Neural crest cell (in vitro differentiated cells): ENCODE measurements at regions not wholly inside any gene's neighbourhood (a gene's known extent, or its start where the extent isn't known, plus 50 kb on each side); places are given as distances from the start of the nearest gene placed in this dataset.

Source experiments
- DNase-seq: peaks from one replicate; pipeline ENCODE4 v3.0.0; 2021; ENCODE audit warnings: low read depth, mixed read lengths, low spot score
- H3K27ac Mint-ChIP-seq: one replicate; pipeline ENCODE4 v1.8.0; 2021; ENCODE audit warnings: mild to moderate bottlenecking, mixed read lengths; ENCODE audit not compliant: unreplicated experiment
- H3K27me3 Mint-ChIP-seq: 2 replicates; pipeline ENCODE4 v1.8.0; 2021; ENCODE audit warnings: low read depth, mild to moderate bottlenecking, mixed read lengths
- H3K36me3 Mint-ChIP-seq: 2 replicates; pipeline ENCODE4 v1.8.0; 2021; ENCODE audit warnings: low read depth, mild to moderate bottlenecking, mixed read lengths
- H3K4me1 Mint-ChIP-seq: 2 replicates; pipeline ENCODE4 v1.8.0; 2021; ENCODE audit warnings: mixed read lengths
- H3K4me3 Mint-ChIP-seq: one replicate; pipeline ENCODE4 v1.8.0; 2021; ENCODE audit warnings: mild to moderate bottlenecking, mixed read lengths
- H3K9me3 Mint-ChIP-seq: 2 replicates; pipeline ENCODE4 v1.8.0; 2021; ENCODE audit warnings: mixed read lengths
- CTCF ChIP-seq: fragments of 200-600 bp; sonication (generic); conservative IDR thresholded peaks from 2 replicates; pipeline ENCODE4 v1.5.0; 2021; ENCODE audit warnings: antibody characterized with exemption, mild to moderate bottlenecking

GRCh38 chr3:56956906-56957305 is 103.6 kb upstream of the SPATA12 start:
- DNase-seq = no peak
- TF ChIP-seq CTCF = no peak
- Mint-ChIP-seq H3K27me3 (no peaks in the 10 kb centered on the region), H3K27ac (no peak overlapping the region), H3K9me3 (no peaks in the 10 kb centered on the region), H3K36me3 (no peaks in the 10 kb centered on the region), H3K4me1 (peaks cover 8% of the 10 kb centered on the region), H3K4me3 (no peak overlapping the region)

GRCh38 chr3:56955492-56956111 is 104.9 kb upstream of the SPATA12 start:
- no peak for TF ChIP-seq CTCF
- no peaks in the 10 kb centered on the region for H3K9me3 Mint-ChIP-seq
- no peaks in the 10 kb centered on the region for H3K36me3 Mint-ChIP-seq

GRCh38 chr3:56954125-56954524 is 106.3 kb upstream of the SPATA12 start:
- Mint-ChIP-seq H3K4me1 (peaks cover 7% of the 10 kb centered on the region), H3K36me3 (no peaks in the 10 kb centered on the region), H3K27ac (no peak overlapping the region), H3K4me3 (no peak overlapping the region), H3K9me3 (no peaks in the 10 kb centered on the region), H3K27me3 (no peaks in the 10 kb centered on the region)
- DNase-seq = no peak
- no peak for TF ChIP-seq CTCF

More at GRCh38 chr3:56955492-56956111, 104.9 kb upstream of the SPATA12 start:
- H3K27me3 Mint-ChIP-seq = no peaks in the 10 kb centered on the region
- H3K27ac Mint-ChIP-seq = no peak overlapping the region
- H3K4me1 Mint-ChIP-seq = peaks cover 8% of the 10 kb centered on the region
- no peak for DNase-seq
- H3K4me3 Mint-ChIP-seq = no peak overlapping the region

GRCh38 chr3:56952846-56953245 is 107.6 kb upstream of the SPATA12 start:
- no peaks in the 10 kb centered on the region for H3K36me3 Mint-ChIP-seq
- DNase-seq = no peak
- H3K9me3 Mint-ChIP-seq = no peaks in the 10 kb centered on the region
- no peaks in the 10 kb centered on the region for H3K4me1 Mint-ChIP-seq
- no peaks in the 10 kb centered on the region for H3K27me3 Mint-ChIP-seq
- H3K4me3 Mint-ChIP-seq = no peak overlapping the region
- H3K27ac Mint-ChIP-seq = no peak overlapping the region
- TF ChIP-seq CTCF = no peak

- Mint-ChIP-seq H3K27me3 (no peaks in the 10 kb centered on the region), H3K27ac (no peak overlapping the region), H3K9me3 (no peaks in the 10 kb centered on the region), H3K4me1 (no peaks in the 10 kb centered on the region), H3K4me3 (no peak overlapping the region), H3K36me3 (no peaks in the 10 kb centered on the region)
- DNase-seq = no peak
- no peak for TF ChIP-seq CTCF
These were observed 108.4 kb upstream of the SPATA12 start for GRCh38 chr3:56952061-56952460.
